Kidney (tissue), 13 donors: ENCODE measurements at regions not wholly inside any gene's neighbourhood (a gene's known extent, or its start where the extent isn't known, plus 50 kb on each side); places are given as distances from the start of the nearest gene placed in this dataset.
A peak's percentile ranks its signal among the peaks of the same experiment; 100 is the strongest.

Experiments used
- DNase-seq, 5 donors: peaks; one replicate each; pipeline ENCODE4 v3.0.0-alpha.2; 2013 to 2020
- FAIRE-seq: peaks from 2 replicates; lab custom pipeline; 2012; peaks lifted over from hg19 to GRCh38; lab: Jason Lieb, UNC
- H3K27ac ChIP-seq, 2 donors: one replicate each; pipeline ENCODE4 v1.7.0; 2013; ENCODE audit warnings: low read depth in 2 of 2, low read length in 2 of 2, inconsistent platforms in 1 of 2
- H3K27me3 ChIP-seq: one replicate; pipeline ENCODE4 v1.7.1; 2013; ENCODE audit warnings: low read length, inconsistent platforms; ENCODE audit not compliant: control insufficient read depth, insufficient read depth
- H3K36me3 ChIP-seq, 3 donors: one replicate each; pipeline versions ENCODE4 v1.7.0 to v1.7.1; 2013; ENCODE audit warnings: low read length in 3 of 3, control low read depth in 1 of 3, inconsistent platforms in 1 of 3; ENCODE audit not compliant: insufficient read depth in 3 of 3, control insufficient read depth in 2 of 3
- H3K4me1 ChIP-seq, 3 donors: one replicate each; pipeline versions ENCODE4 v1.7.0 to v1.7.1; 2013; ENCODE audit warnings: low read length in 3 of 3, inconsistent platforms in 1 of 3, low read depth in 1 of 3; ENCODE audit not compliant: control insufficient read depth in 2 of 3, insufficient read depth in 2 of 3
- H3K4me3 ChIP-seq, 3 donors: one replicate each; pipeline versions ENCODE4 v1.7.0 to v1.8.1; 2013; ENCODE audit warnings: low read length in 3 of 3, control low read depth in 1 of 3, inconsistent platforms in 1 of 3
- H3K9ac ChIP-seq, 3 donors: one replicate each; pipeline versions ENCODE4 v1.7.0 to v1.7.1; 2013; ENCODE audit warnings: low read length in 3 of 3, control low read depth in 1 of 3, inconsistent platforms in 1 of 3
- H3K9me3 ChIP-seq, 3 donors: one replicate each; pipeline versions ENCODE4 v1.7.0 to v1.7.1; 2013; ENCODE audit warnings: low read length in 3 of 3, control low read depth in 1 of 3, inconsistent platforms in 1 of 3; ENCODE audit not compliant: control insufficient read depth in 2 of 3, insufficient read depth in 1 of 3
- CTCF ChIP-seq: IDR thresholded peaks from 3 replicates; pipeline ENCODE4 v1.5.1; 2012; ENCODE audit warnings: mild to moderate bottlenecking, moderate library complexity, borderline replicate concordance; ENCODE audit not compliant: insufficient read depth; ENCODE audit errors: extremely low read depth
- intact Hi-C: fragments of 100-400 bp; cut with DNase I; formaldehyde crosslinking; loops from one replicate; pipeline ENCODE4 v1.11.1; 2022
- donor health status: control.
- donor health status: control.
- donor health status: control.
- donor health status: control.
- donor health status: control.
- donor health status: DM: yes; HTN: yes; CAD: no.
- donor health status: Normal renal cell carcinoma (clear cell type).

GRCh38 chr2:60125611-60126426, 427.6 kb downstream of the BCL11A start:
- Histone ChIP-seq H3K27ac (no peak overlapping the region), H3K4me3 (no peak overlapping the region), H3K9me3 (peaks cover 0 to 6% (median 0%) of the 10 kb centered on the region in 3 donors), H3K4me1 (no peaks in the 10 kb centered on the region), H3K27me3 (no peaks in the 10 kb centered on the region), H3K9ac (no peak overlapping the region), H3K36me3 (no peaks in the 10 kb centered on the region)
- no peak for TF ChIP-seq CTCF
- intact Hi-C loops: no loop called here
- FAIRE-seq (no peak), DNase-seq (peak in 2 of 5 donors; percentile 9 to 24)

- FAIRE-seq (peak; percentile 3), DNase-seq (no peak)
- Histone ChIP-seq H3K9ac (no peak overlapping the region), H3K36me3 (no peaks in the 10 kb centered on the region), H3K27me3 (no peaks in the 10 kb centered on the region), H3K4me3 (no peak overlapping the region), H3K9me3 (no peaks in the 10 kb centered on the region), H3K4me1 (no peaks in the 10 kb centered on the region), H3K27ac (no peak overlapping the region)
- TF ChIP-seq CTCF: peak; percentile 13
- intact Hi-C loops: no loop called here
These were observed 433.7 kb downstream of the BCL11A start for GRCh38 chr2:60119778-60120177.

- Histone ChIP-seq H3K36me3 (no peaks in the 10 kb centered on the region), H3K4me1 (no peaks in the 10 kb centered on the region), H3K27me3 (no peaks in the 10 kb centered on the region), H3K4me3 (no peak overlapping the region), H3K27ac (no peak overlapping the region), H3K9me3 (no peaks in the 10 kb centered on the region), H3K9ac (no peak overlapping the region)
- intact Hi-C loops: no loop called here
- DNase-seq (no peak), FAIRE-seq (no peak)
- no peak for TF ChIP-seq CTCF
These were observed 434.5 kb downstream of the BCL11A start for GRCh38 chr2:60118917-60119316.
